WTC11 (cell line): ENCODE measurements at regions not wholly inside any gene's neighbourhood (a gene's known extent, or its start where the extent isn't known, plus 50 kb on each side); places are given as distances from the start of the nearest gene placed in this dataset.

Experiments used
- CTCF ChIP-seq: fragments of 200-600 bp; IDR thresholded peaks from 2 replicates; pipeline ENCODE4 v1.8.0; 2022; ENCODE audit warnings: antibody characterized with exemption
- PRDM15 ChIP-seq: sonication (generic); formaldehyde crosslinking; IDR thresholded peaks from 2 replicates; pipeline ENCODE4 v1.8.0; 2022; ENCODE audit warnings: missing genetic modification reagents
- SMAD4 ChIP-seq: sonication (generic); formaldehyde crosslinking; IDR thresholded peaks from 2 replicates; pipeline ENCODE4 v1.8.0; 2022; ENCODE audit warnings: mild to moderate bottlenecking, missing genetic modification reagents
- USF2 ChIP-seq: sonication (generic); formaldehyde crosslinking; IDR thresholded peaks from 2 replicates; pipeline ENCODE4 v1.8.1; 2023; ENCODE audit warnings: mild to moderate bottlenecking, missing genetic modification reagents, moderate library complexity
- ZNF416 ChIP-seq: fragments of 250-450 bp; sonication (Bioruptor Pico); IDR thresholded peaks from 2 replicates; pipeline ENCODE4 v1.9.0; 2021; ENCODE audit warnings: mild to moderate bottlenecking, inconsistent platforms
- TF ChIP-seq, protein P1 (sequence below): sonication (generic); formaldehyde crosslinking; IDR thresholded peaks from 2 replicates; pipeline ENCODE4 v1.8.0; 2022; ENCODE audit warnings: mild to moderate bottlenecking, missing genetic modification reagents
- TF ChIP-seq, protein P2 (sequence below): sonication (generic); formaldehyde crosslinking; IDR thresholded peaks from 2 replicates; pipeline ENCODE4 v1.8.0; 2022; ENCODE audit warnings: mild to moderate bottlenecking, missing genetic modification reagents
- TF ChIP-seq, protein P3 (sequence below): sonication (generic); formaldehyde crosslinking; IDR thresholded peaks from 2 replicates; pipeline ENCODE4 v1.8.1; 2022; ENCODE audit warnings: low read depth, mild to moderate bottlenecking, moderate library complexity, missing genetic modification reagents, borderline replicate concordance
- TF ChIP-seq, protein P4 (sequence below): sonication (generic); formaldehyde crosslinking; IDR thresholded peaks from 2 replicates; pipeline ENCODE4 v1.8.1; 2022; ENCODE audit warnings: low read depth, missing genetic modification reagents, borderline replicate concordance

DNA sequence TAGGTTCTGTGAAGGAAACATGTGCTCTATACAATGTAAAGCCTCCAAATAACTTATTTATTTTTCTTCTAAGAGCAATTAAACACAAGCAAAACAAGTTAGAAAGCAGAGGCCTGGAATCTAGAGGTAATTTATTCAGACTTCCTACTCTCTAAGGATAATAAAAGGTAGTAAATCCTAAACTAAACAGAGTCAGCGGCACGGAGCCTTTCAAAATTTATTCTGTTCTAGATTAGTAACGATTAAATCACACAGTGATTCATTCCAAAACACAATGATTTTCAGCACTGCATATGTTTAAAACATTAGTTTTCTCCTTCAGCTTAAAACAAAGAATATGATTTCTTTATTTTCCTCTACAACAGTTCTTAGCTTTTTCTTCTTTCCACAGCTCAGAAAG is 160.9 kb downstream of the FBXO15 start:
- no peak for TF ChIP-seq ZNF416
- TF ChIP-seq PRDM15 (CRISPR knock-in tag), result no peak
- TF ChIP-seq, protein P1, sequence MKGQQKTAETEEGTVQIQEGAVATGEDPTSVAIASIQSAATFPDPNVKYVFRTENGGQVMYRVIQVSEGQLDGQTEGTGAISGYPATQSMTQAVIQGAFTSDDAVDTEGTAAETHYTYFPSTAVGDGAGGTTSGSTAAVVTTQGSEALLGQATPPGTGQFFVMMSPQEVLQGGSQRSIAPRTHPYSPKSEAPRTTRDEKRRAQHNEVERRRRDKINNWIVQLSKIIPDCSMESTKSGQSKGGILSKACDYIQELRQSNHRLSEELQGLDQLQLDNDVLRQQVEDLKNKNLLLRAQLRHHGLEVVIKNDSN (CRISPR knock-in tag), result no peak
- TF ChIP-seq, protein P2, sequence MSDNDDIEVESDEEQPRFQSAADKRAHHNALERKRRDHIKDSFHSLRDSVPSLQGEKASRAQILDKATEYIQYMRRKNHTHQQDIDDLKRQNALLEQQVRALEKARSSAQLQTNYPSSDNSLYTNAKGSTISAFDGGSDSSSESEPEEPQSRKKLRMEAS (CRISPR knock-in tag), result no peak
- no peak for TF ChIP-seq CTCF
- TF ChIP-seq USF2 (CRISPR knock-in tag), result no peak
- TF ChIP-seq, protein P3, sequence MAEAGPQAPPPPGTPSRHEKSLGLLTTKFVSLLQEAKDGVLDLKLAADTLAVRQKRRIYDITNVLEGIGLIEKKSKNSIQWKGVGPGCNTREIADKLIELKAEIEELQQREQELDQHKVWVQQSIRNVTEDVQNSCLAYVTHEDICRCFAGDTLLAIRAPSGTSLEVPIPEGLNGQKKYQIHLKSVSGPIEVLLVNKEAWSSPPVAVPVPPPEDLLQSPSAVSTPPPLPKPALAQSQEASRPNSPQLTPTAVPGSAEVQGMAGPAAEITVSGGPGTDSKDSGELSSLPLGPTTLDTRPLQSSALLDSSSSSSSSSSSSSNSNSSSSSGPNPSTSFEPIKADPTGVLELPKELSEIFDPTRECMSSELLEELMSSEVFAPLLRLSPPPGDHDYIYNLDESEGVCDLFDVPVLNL (CRISPR knock-in tag), result no peak
- TF ChIP-seq, protein P4, sequence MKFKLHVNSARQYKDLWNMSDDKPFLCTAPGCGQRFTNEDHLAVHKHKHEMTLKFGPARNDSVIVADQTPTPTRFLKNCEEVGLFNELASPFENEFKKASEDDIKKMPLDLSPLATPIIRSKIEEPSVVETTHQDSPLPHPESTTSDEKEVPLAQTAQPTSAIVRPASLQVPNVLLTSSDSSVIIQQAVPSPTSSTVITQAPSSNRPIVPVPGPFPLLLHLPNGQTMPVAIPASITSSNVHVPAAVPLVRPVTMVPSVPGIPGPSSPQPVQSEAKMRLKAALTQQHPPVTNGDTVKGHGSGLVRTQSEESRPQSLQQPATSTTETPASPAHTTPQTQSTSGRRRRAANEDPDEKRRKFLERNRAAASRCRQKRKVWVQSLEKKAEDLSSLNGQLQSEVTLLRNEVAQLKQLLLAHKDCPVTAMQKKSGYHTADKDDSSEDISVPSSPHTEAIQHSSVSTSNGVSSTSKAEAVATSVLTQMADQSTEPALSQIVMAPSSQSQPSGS (CRISPR knock-in tag), result no peak
- no peak for TF ChIP-seq SMAD4 (CRISPR knock-in tag)
